ENCODE measurements at regions not wholly inside any gene's neighbourhood (a gene's known extent, or its start where the extent isn't known, plus 50 kb on each side); places are given as distances from the start of the nearest gene placed in this dataset.

DNA sequence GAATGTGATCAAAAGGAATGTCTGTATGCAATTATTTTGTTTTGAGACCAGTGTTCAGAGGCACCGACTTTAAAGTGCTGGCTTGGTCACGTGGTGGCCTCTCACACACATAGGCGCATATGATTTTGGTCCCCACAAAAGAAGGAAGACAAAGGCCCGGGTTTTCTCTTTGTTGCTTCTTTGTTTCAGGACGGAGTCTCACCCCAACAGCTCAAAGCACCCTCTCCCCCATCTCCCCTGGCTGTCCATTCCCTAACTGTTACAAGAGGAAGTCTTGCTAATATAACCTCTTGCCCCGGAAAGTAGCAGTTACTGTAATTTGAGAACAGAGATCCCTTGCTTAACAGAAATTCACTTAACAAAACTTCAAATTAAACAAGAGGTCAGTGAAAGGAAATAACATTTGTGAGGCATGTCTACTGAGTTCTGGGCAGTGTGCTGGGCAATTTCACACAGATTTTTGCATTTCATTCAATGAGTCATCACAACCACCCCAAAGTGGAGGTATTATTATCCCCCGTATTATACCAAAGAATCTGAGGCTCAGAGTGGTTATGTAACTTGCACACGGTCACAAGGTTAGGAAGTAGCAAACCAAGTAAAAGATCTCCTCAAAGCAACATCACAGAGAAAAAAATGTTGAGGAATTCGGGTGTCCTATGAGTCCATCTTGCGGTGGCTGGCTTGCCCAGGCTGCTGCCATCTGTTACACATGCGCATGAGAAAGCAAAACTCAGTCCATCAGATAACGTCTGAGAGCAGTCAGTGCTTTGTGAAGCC is 75.8 kb downstream of the SDC1 start:
- TF ChIP-seq CTCF (IDR thresholded peaks at IDR 0.05 in 2 of 3, conservative IDR thresholded peaks at IDR 0.05 in 1 of 3; ENCODE audit: borderline replicate concordance in 1 of 3, insufficient read depth in 1 of 3, low read depth in 2 of 3, low read length in 2 of 3) (no peak), POLR2A (IDR thresholded peaks at IDR 0.05; ENCODE audit: borderline replicate concordance, extremely low read depth, insufficient read depth, insufficient read length) (no peak), POLR2AphosphoS5 (IDR thresholded peaks at IDR 0.05; ENCODE audit: low read depth, low read length) (no peak), REST (IDR thresholded peaks at IDR 0.05; ENCODE audit: low read depth) (no peak), JUND (IDR thresholded peaks at IDR 0.05) (no peak), CEBPB (IDR thresholded peaks at IDR 0.05; ENCODE audit: low read depth) (no peak), ZBTB33 (IDR thresholded peaks at IDR 0.05; ENCODE audit: extremely low read depth, insufficient replicate concordance, low read length) (no peak)
- TF ChIP-seq, protein P1, sequence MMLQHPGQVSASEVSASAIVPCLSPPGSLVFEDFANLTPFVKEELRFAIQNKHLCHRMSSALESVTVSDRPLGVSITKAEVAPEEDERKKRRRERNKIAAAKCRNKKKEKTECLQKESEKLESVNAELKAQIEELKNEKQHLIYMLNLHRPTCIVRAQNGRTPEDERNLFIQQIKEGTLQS (IDR thresholded peaks at IDR 0.05), result no peak
